Occipital lobe (tissue), 1 donor: ENCODE measurements at regions not wholly inside any gene's neighbourhood (a gene's known extent, or its start where the extent isn't known, plus 50 kb on each side); places are given as distances from the start of the nearest gene placed in this dataset.
A peak's percentile ranks its signal among the peaks of the same experiment; 100 is the strongest.
"Not testable (repeated sequence)": the region's sequence is repeated elsewhere in the genome, so short reads cannot be mapped to it uniquely, and the experiment has no call there.

ENCODE experiments used
- DNase-seq: peaks from one replicate; lab custom pipeline; 2025; lab: John Stamatoyannopoulos, UW

GRCh38 chr2:16763493-16763899, 97.9 kb upstream of the CYRIA start:
- DNase-seq, result no peak

GRCh38 chr2:16763056-16763455, 97.4 kb upstream of the CYRIA start:
- no peak for DNase-seq

GRCh38 chr2:16760426-16760825, 94.8 kb upstream of the CYRIA start:
- DNase-seq, result no peak

- DNase-seq, result peak; percentile 77
These were observed 91.4 kb upstream of the CYRIA start for GRCh38 chr2:16756831-16757644.

GRCh38 chr2:16755442-16755841, 89.8 kb upstream of the CYRIA start:
- no peak for DNase-seq

- DNase-seq, result not testable (repeated sequence)
These were observed 87.4 kb upstream of the CYRIA start for GRCh38 chr2:16753025-16753424.

- not testable (repeated sequence) for DNase-seq
These were observed 85.2 kb upstream of the CYRIA start for GRCh38 chr2:16750925-16751214.

GRCh38 chr2:16750175-16750924, 84.7 kb upstream of the CYRIA start:
- no peak for DNase-seq

GRCh38 chr2:16748511-16749266, 83.1 kb upstream of the CYRIA start:
- DNase-seq, result not testable (repeated sequence)

- no peak for DNase-seq
These were observed 82.1 kb upstream of the CYRIA start for GRCh38 chr2:16747689-16748088.

- DNase-seq, result no peak
These were observed 81.6 kb upstream of the CYRIA start for GRCh38 chr2:16747257-16747656.

- DNase-seq, result no peak
These were observed 81.2 kb upstream of the CYRIA start for GRCh38 chr2:16746833-16747232.

GRCh38 chr2:16746329-16746728, 80.7 kb upstream of the CYRIA start:
- DNase-seq, result no peak

- no peak for DNase-seq
These were observed 79.8 kb upstream of the CYRIA start for GRCh38 chr2:16745466-16745865.

GRCh38 chr2:16744521-16744920, 78.9 kb upstream of the CYRIA start:
- no peak for DNase-seq

GRCh38 chr2:16742026-16742425, 76.4 kb upstream of the CYRIA start:
- DNase-seq, result no peak

GRCh38 chr2:16741498-16741897, 75.9 kb upstream of the CYRIA start:
- no peak for DNase-seq

GRCh38 chr2:16739778-16740581, 74.3 kb upstream of the CYRIA start:
- DNase-seq, result no peak

- no peak for DNase-seq
These were observed 73.0 kb upstream of the CYRIA start for GRCh38 chr2:16738361-16739225.

- DNase-seq, result no peak
These were observed 72.2 kb upstream of the CYRIA start for GRCh38 chr2:16737812-16738211.

GRCh38 chr2:16736633-16737032, 71.0 kb upstream of the CYRIA start:
- DNase-seq, result no peak
